HFF-Myc (cell line): ENCODE measurements at regions not wholly inside any gene's neighbourhood (a gene's known extent, or its start where the extent isn't known, plus 50 kb on each side); places are given as distances from the start of the nearest gene placed in this dataset.
"Not testable (repeated sequence)": the region's sequence is repeated elsewhere in the genome, so short reads cannot be mapped to it uniquely, and the experiment has no call there.

ENCODE experiments used
- DNase-seq: peaks from one replicate; pipeline ENCODE4 v3.0.0-alpha.2; 2011; ENCODE audit warnings: low read depth; ENCODE audit errors: extremely low read depth
- H3K4me3 ChIP-seq: replicated peaks from 2 replicates; pipeline ENCODE4 v1.5.1; 2011; ENCODE audit warnings: low read depth, mild to moderate bottlenecking, control low read depth, low read length
- TF ChIP-seq, protein P1 (sequence below): IDR thresholded peaks from 2 replicates; pipeline ENCODE4 v1.5.1; 2012; ENCODE audit warnings: mild to moderate bottlenecking, low read depth, low read length, control low read depth; ENCODE audit errors: missing control alignments

- TF ChIP-seq, protein P1, sequence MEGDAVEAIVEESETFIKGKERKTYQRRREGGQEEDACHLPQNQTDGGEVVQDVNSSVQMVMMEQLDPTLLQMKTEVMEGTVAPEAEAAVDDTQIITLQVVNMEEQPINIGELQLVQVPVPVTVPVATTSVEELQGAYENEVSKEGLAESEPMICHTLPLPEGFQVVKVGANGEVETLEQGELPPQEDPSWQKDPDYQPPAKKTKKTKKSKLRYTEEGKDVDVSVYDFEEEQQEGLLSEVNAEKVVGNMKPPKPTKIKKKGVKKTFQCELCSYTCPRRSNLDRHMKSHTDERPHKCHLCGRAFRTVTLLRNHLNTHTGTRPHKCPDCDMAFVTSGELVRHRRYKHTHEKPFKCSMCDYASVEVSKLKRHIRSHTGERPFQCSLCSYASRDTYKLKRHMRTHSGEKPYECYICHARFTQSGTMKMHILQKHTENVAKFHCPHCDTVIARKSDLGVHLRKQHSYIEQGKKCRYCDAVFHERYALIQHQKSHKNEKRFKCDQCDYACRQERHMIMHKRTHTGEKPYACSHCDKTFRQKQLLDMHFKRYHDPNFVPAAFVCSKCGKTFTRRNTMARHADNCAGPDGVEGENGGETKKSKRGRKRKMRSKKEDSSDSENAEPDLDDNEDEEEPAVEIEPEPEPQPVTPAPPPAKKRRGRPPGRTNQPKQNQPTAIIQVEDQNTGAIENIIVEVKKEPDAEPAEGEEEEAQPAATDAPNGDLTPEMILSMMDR = no peak
- no peak overlapping the region for H3K4me3 ChIP-seq
- DNase-seq = no peak
These were observed 225.8 kb upstream of the ELL2 start for GRCh38 chr5:96187309-96188027.

DNA sequence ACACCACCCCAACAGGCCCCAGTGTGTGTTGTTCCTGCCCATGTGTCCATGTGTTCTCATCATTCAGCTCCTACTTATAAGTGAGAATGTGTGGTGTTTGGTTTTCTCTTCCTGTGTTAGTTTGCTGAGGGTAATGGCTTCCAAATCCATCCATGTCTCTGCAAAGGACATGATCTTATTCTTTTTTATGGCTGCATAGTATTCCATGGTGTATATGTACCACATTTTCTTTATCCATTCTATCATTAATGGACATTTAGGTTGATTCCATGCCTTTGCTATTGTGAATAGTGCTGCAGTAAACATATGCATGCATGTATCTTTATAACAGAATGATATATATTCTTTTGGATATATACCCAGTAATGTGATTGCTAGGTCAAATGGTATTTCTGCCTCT is 222.9 kb upstream of the ELL2 start:
- DNase-seq = not testable (repeated sequence)

DNA sequence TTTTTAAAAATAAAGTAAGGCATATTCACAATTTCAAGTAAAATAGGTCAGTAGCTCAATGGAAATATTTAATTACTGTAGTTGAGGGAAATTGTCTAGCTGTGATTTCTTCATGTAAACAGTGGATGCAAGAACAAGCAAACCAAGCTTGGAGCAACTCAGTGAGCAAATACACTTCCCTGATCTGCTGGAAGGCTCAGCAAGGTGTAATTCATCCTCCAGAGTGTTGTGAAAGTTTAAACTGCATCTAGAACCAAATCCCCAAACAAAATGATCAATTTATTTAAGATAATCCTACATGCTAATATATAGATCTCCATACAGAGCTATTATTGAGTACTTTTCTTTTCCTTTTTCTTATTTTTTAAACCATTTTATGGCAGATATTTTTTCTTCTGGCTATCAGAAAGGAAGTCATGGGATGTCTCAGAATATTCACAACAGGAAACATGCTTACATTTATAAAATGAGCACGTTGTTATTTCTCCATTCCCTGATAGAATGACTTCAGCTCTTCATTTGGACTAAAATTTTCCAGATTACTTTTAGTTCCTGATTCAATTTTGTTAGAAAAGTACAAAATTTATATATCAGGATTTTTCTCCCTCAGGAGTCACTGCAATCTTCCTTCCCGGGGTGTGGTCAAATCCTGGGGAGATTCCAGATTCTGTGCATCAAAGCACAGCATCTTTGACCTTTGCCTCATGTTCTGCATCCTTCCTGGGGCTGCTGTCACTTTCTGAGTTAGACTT is 219.2 kb upstream of the ELL2 start:
- H3K4me3 ChIP-seq = no peak overlapping the region
- no peak for DNase-seq
- TF ChIP-seq, protein P1 = no peak

More for the DNA sequence above, 222.9 kb upstream of the ELL2 start:
- not testable (repeated sequence) for H3K4me3 ChIP-seq

- TF ChIP-seq, protein P1 = no peak
- peak; percentile 50 for DNase-seq
- no peak overlapping the region for H3K4me3 ChIP-seq
These were observed 215.7 kb upstream of the ELL2 start for GRCh38 chr5:96177303-96177869.

DNA sequence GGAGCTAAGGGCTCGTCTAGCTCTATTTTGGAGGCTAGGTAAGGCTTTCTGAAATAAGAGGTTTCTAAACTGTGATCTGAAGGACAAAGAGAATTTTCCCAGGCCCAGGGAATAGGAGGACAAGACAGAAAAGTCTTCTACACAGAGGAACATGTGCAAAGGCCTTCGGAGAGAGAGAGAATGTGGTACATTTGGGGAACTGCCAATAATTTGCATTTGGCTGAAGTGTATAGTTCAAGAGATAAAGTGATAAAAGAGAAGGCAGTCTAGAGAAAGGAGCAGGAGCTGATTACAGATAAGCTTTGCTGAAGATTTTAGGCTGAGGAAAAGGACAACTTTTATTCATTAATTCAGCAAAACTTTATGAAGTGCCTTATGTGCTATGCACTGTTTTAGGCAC is 214.4 kb upstream of the ELL2 start:
- no peak for DNase-seq
- no peak overlapping the region for H3K4me3 ChIP-seq
- TF ChIP-seq, protein P1 = no peak

GRCh38 chr5:96175090-96175489 is 213.4 kb upstream of the ELL2 start:
- TF ChIP-seq, protein P1 = peak; percentile 25
- DNase-seq = no peak
- H3K4me3 ChIP-seq = no peak overlapping the region

GRCh38 chr5:96173366-96173765 is 211.7 kb upstream of the ELL2 start:
- no peak for DNase-seq
- TF ChIP-seq, protein P1 = no peak
- no peak overlapping the region for H3K4me3 ChIP-seq
